ENCODE measurements at regions not wholly inside any gene's neighbourhood (a gene's known extent, or its start where the extent isn't known, plus 50 kb on each side); places are given as distances from the start of the nearest gene placed in this dataset.

DNA sequence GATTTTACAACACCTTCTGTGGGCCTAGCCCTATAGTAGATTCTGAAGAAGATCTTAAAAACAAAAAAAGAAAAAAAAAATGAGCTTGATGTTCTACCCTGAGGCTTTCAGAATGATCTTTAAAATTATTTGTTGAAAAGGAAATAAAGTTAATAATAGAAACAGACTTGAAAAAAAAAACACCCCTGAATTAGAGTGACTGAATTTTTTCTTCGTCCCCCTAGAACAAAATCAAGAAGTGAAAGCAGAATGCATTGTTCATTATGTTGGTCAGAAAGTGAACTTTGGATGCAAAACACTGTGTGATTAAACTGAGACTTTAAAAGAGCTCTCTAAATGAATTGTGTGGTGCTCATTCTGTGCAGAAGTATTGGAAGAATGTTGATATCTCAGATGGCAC is 1384.4 kb upstream of the PIK3C3 start:
- peaks cover 33% of the 10 kb centered on the region for H3K4me1 Mint-ChIP-seq
- TF ChIP-seq, protein P1, sequence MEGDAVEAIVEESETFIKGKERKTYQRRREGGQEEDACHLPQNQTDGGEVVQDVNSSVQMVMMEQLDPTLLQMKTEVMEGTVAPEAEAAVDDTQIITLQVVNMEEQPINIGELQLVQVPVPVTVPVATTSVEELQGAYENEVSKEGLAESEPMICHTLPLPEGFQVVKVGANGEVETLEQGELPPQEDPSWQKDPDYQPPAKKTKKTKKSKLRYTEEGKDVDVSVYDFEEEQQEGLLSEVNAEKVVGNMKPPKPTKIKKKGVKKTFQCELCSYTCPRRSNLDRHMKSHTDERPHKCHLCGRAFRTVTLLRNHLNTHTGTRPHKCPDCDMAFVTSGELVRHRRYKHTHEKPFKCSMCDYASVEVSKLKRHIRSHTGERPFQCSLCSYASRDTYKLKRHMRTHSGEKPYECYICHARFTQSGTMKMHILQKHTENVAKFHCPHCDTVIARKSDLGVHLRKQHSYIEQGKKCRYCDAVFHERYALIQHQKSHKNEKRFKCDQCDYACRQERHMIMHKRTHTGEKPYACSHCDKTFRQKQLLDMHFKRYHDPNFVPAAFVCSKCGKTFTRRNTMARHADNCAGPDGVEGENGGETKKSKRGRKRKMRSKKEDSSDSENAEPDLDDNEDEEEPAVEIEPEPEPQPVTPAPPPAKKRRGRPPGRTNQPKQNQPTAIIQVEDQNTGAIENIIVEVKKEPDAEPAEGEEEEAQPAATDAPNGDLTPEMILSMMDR (conservative IDR thresholded peaks at IDR 0.05): no peak
- Histone ChIP-seq H3K4me1 (ENCODE audit: control insufficient read depth, insufficient read depth, low read length) (peaks cover 5% of the 10 kb centered on the region), H3K36me3 (ENCODE audit: control insufficient read depth, insufficient read depth, low read length) (no peaks in the 10 kb centered on the region), H3K9me3 (ENCODE audit: control insufficient read depth, low read length) (no peaks in the 10 kb centered on the region), H3K4me3 (ENCODE audit: low read length) (peak overlapping the region; percentile 9), H3K9ac (ENCODE audit: extremely low read depth, low read length, poor library complexity, severe bottlenecking) (no peak overlapping the region), H3K27ac (ENCODE audit: low read depth, low read length) (no peak overlapping the region), H3K27me3 (ENCODE audit: control insufficient read depth, insufficient read depth, low read length, poor library complexity, severe bottlenecking) (no peaks in the 10 kb centered on the region)
- H3K36me3 Mint-ChIP-seq (ENCODE audit: low read depth): no peaks in the 10 kb centered on the region
- WGBS, 2 experiments (ENCODE audit: insufficient coverage in 1 of 2, insufficient read length in 1 of 2): 100% methylated on average over 1 of the region's 1 CpG; no CpG with 5 or more reads in 1 of the 2 experiments
- no peak overlapping the region for H3K4me3 Mint-ChIP-seq
- DNase-seq: no peak
- no peaks in the 10 kb centered on the region for H3K9me3 Mint-ChIP-seq
- no peak overlapping the region for H3K27ac Mint-ChIP-seq
- no peaks in the 10 kb centered on the region for H3K27me3 Mint-ChIP-seq (ENCODE audit: insufficient read depth)

DNA sequence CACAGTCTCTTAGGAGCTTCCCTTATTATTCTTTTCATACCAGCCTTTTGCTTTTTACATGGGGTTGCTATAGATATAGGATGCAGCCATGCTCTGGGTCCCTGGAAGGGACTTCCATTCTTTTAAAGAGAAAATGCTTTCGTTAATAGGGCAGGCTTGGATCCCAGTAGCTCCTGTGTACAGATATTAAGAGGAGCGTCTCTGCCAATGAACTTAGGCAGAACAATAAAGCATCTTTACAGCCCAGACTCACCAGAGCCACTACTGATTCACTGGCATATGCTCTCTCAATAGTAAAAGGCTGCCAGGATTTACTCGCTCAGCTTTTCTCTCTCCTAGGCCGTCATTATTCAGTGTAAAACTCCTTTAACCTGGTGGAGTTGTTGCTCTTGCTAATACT is 1385.4 kb upstream of the PIK3C3 start:
- Mint-ChIP-seq H3K9me3 (no peaks in the 10 kb centered on the region), H3K4me3 (no peak overlapping the region), H3K27me3 (ENCODE audit: insufficient read depth) (no peaks in the 10 kb centered on the region), H3K27ac (no peak overlapping the region), H3K36me3 (ENCODE audit: low read depth) (no peaks in the 10 kb centered on the region), H3K4me1 (peaks cover 39% of the 10 kb centered on the region)
- TF ChIP-seq, protein P1 (conservative IDR thresholded peaks at IDR 0.05): no peak
- DNase-seq: no peak
- WGBS, 2 experiments (ENCODE audit: insufficient coverage in 1 of 2, insufficient read length in 1 of 2): 80 to 97% methylated on average over 3 to 4 of the region's 4 CpGs
- no peaks in the 10 kb centered on the region for H3K36me3 ChIP-seq (ENCODE audit: control insufficient read depth, insufficient read depth, low read length)
- H3K4me1 ChIP-seq (ENCODE audit: control insufficient read depth, insufficient read depth, low read length): peaks cover 7% of the 10 kb centered on the region
- H3K9ac ChIP-seq (ENCODE audit: extremely low read depth, low read length, poor library complexity, severe bottlenecking): no peak overlapping the region
- no peak overlapping the region for H3K4me3 ChIP-seq (ENCODE audit: low read length)
- no peaks in the 10 kb centered on the region for H3K27me3 ChIP-seq (ENCODE audit: control insufficient read depth, insufficient read depth, low read length, poor library complexity, severe bottlenecking)
- no peaks in the 10 kb centered on the region for H3K9me3 ChIP-seq (ENCODE audit: control insufficient read depth, low read length)
- H3K27ac ChIP-seq (ENCODE audit: low read depth, low read length): no peak overlapping the region

DNA sequence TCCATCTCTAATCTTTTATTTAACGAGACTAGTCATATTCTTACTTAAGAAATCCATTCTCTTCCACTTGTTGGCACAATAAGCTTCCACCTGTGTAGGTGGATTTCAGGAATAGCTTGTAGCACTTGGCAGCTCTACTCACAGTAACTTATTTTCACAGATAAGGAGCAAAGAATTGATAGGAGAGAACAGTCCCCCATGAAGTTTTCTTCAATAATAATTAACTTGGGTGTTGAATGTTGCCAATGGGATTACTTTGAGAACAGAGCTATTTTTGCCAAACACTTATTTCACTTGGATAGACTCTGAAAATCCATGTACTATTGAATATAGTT is 1388.6 kb upstream of the PIK3C3 start:
- peaks cover 7% of the 10 kb centered on the region for H3K4me1 ChIP-seq (ENCODE audit: control insufficient read depth, insufficient read depth, low read length)
- H3K27ac ChIP-seq (ENCODE audit: low read depth, low read length): no peak overlapping the region
- no peaks in the 10 kb centered on the region for H3K9me3 Mint-ChIP-seq
- no peaks in the 10 kb centered on the region for H3K36me3 Mint-ChIP-seq (ENCODE audit: low read depth)
- no peak overlapping the region for H3K4me3 Mint-ChIP-seq
- TF ChIP-seq, protein P1 (conservative IDR thresholded peaks at IDR 0.05): no peak
- H3K27me3 Mint-ChIP-seq (ENCODE audit: insufficient read depth): no peaks in the 10 kb centered on the region
- no CpG with 5 or more reads among the region's 1 CpG for WGBS, 2 experiments (ENCODE audit: insufficient coverage in 1 of 2, insufficient read length in 1 of 2)
- H3K9me3 ChIP-seq (ENCODE audit: control insufficient read depth, low read length): no peaks in the 10 kb centered on the region
- no peak overlapping the region for H3K9ac ChIP-seq (ENCODE audit: extremely low read depth, low read length, poor library complexity, severe bottlenecking)
- H3K27me3 ChIP-seq (ENCODE audit: control insufficient read depth, insufficient read depth, low read length, poor library complexity, severe bottlenecking): no peaks in the 10 kb centered on the region
- H3K36me3 ChIP-seq (ENCODE audit: control insufficient read depth, insufficient read depth, low read length): no peaks in the 10 kb centered on the region
- H3K4me1 Mint-ChIP-seq: peaks cover 38% of the 10 kb centered on the region
- no peak overlapping the region for H3K27ac Mint-ChIP-seq
- H3K4me3 ChIP-seq (ENCODE audit: low read length): no peak overlapping the region
- DNase-seq: no peak

Data from endodermal cell (in vitro differentiated cells).